ENCODE measurements at regions not wholly inside any gene's neighbourhood (a gene's known extent, or its start where the extent isn't known, plus 50 kb on each side); places are given as distances from the start of the nearest gene placed in this dataset.
"Not testable (repeated sequence)": the region's sequence is repeated elsewhere in the genome, so short reads cannot be mapped to it uniquely, and the experiment has no call there.

- TF ChIP-seq CTCF (IDR thresholded peaks at IDR 0.05; ENCODE audit: borderline replicate concordance): no peak
- no peaks in the 10 kb centered on the region for H3K9me3 ChIP-seq (replicated peaks)
- H3K4me1 ChIP-seq: no peaks in the 10 kb centered on the region
- no peaks in the 10 kb centered on the region for H3K36me3 ChIP-seq
- H3K4me3 ChIP-seq: no peak overlapping the region
- no peak for DNase-seq
- H3K27ac ChIP-seq (replicated peaks): no peak overlapping the region
- H3K27me3 ChIP-seq (ENCODE audit: low read depth): no peaks in the 10 kb centered on the region
- intact Hi-C loops (cut with micrococcal nuclease): no loop called here
Measured at GRCh38 chr10:55169493-55169892, 368.5 kb upstream of the PCDH15 start.

GRCh38 chr10:55168343-55168742, 367.3 kb upstream of the PCDH15 start:
- Histone ChIP-seq H3K4me3 (no peak overlapping the region), H3K27me3 (ENCODE audit: low read depth) (no peaks in the 10 kb centered on the region), H3K27ac (replicated peaks) (no peak overlapping the region), H3K36me3 (no peaks in the 10 kb centered on the region), H3K4me1 (no peaks in the 10 kb centered on the region), H3K9me3 (replicated peaks) (no peaks in the 10 kb centered on the region)
- no peak for TF ChIP-seq CTCF (IDR thresholded peaks at IDR 0.05; ENCODE audit: borderline replicate concordance)
- intact Hi-C loops (cut with micrococcal nuclease): no loop called here
- no peak for DNase-seq

GRCh38 chr10:55163388-55163979, 362.5 kb upstream of the PCDH15 start:
- no peak overlapping the region for H3K27ac ChIP-seq (replicated peaks)
- no peaks in the 10 kb centered on the region for H3K36me3 ChIP-seq
- H3K4me1 ChIP-seq: no peaks in the 10 kb centered on the region
- H3K4me3 ChIP-seq: no peak overlapping the region
- H3K27me3 ChIP-seq (ENCODE audit: low read depth): no peaks in the 10 kb centered on the region
- H3K9me3 ChIP-seq (replicated peaks): no peaks in the 10 kb centered on the region
- no peak for DNase-seq
- no peak for TF ChIP-seq CTCF (IDR thresholded peaks at IDR 0.05; ENCODE audit: borderline replicate concordance)
- intact Hi-C loops (cut with micrococcal nuclease): no loop called here

- H3K4me1 ChIP-seq; H3K27ac ChIP-seq (replicated peaks); DNase-seq; intact Hi-C loops (cut with micrococcal nuclease); H3K9me3 ChIP-seq (replicated peaks); H3K4me3 ChIP-seq; H3K36me3 ChIP-seq; H3K27me3 ChIP-seq (ENCODE audit: low read depth): not testable (repeated sequence)
Measured at GRCh38 chr10:55162321-55162720, 361.3 kb upstream of the PCDH15 start.

- no peak for TF ChIP-seq CTCF (IDR thresholded peaks at IDR 0.05; ENCODE audit: borderline replicate concordance)
- intact Hi-C loops (cut with micrococcal nuclease): no loop called here
- H3K9me3 ChIP-seq (replicated peaks): no peaks in the 10 kb centered on the region
Measured at GRCh38 chr10:55160655-55161283, 359.7 kb upstream of the PCDH15 start.

GRCh38 chr10:55158633-55159032, 357.6 kb upstream of the PCDH15 start:
- TF ChIP-seq CTCF (IDR thresholded peaks at IDR 0.05; ENCODE audit: borderline replicate concordance): no peak
- no peaks in the 10 kb centered on the region for H3K27me3 ChIP-seq (ENCODE audit: low read depth)
- H3K4me3 ChIP-seq: no peak overlapping the region
- no peak for DNase-seq
- H3K27ac ChIP-seq (replicated peaks): no peak overlapping the region
- no peaks in the 10 kb centered on the region for H3K9me3 ChIP-seq (replicated peaks)
- intact Hi-C loops (cut with micrococcal nuclease): no loop called here
- no peaks in the 10 kb centered on the region for H3K4me1 ChIP-seq
- H3K36me3 ChIP-seq: no peaks in the 10 kb centered on the region

More at GRCh38 chr10:55160655-55161283, 359.7 kb upstream of the PCDH15 start:
- H3K4me1 ChIP-seq: no peaks in the 10 kb centered on the region
- no peak overlapping the region for H3K27ac ChIP-seq (replicated peaks)
- no peak overlapping the region for H3K4me3 ChIP-seq
- DNase-seq: no peak
- H3K27me3 ChIP-seq (ENCODE audit: low read depth): no peaks in the 10 kb centered on the region
- no peaks in the 10 kb centered on the region for H3K36me3 ChIP-seq
